ENCODE measurements at regions not wholly inside any gene's neighbourhood (a gene's known extent, or its start where the extent isn't known, plus 50 kb on each side); places are given as distances from the start of the nearest gene placed in this dataset.

DNA sequence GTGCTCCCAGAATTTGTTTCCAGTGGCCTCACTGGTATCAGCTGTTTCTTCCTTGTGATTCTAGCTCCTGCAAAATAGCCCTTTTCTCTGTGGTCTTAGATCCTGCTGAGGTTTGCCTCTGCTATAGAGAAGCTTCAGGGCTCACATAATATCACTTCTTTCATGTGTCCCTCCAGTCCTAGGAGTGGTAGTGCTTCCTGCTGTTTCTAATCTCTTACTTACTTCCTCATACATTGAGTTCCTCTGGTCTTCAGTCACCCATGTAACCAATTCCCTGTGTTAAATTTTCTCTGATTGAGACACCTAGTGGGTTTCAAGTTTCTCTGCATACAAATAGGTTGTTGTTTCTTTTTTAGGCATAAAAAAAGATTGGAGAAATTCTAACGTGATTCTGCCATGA, 1567.9 kb downstream of the ARAP2 start:
- DNase-seq (ENCODE audit: low spot score) = no peak
- no peak overlapping the region for H3K4me3 ChIP-seq
- intact Hi-C loops (cut with DNase I) = no loop called here
- WGBS = 20% methylated on average over 1 of the region's 1 CpG
- H3K27me3 ChIP-seq (replicated peaks; ENCODE audit: insufficient read depth) = no peaks in the 10 kb centered on the region
- no peaks in the 10 kb centered on the region for H3K4me1 ChIP-seq (replicated peaks)
- H3K9me3 ChIP-seq = no peaks in the 10 kb centered on the region
- no peaks in the 10 kb centered on the region for H3K36me3 ChIP-seq
- no peak overlapping the region for H3K27ac ChIP-seq
- TF ChIP-seq, protein P1, sequence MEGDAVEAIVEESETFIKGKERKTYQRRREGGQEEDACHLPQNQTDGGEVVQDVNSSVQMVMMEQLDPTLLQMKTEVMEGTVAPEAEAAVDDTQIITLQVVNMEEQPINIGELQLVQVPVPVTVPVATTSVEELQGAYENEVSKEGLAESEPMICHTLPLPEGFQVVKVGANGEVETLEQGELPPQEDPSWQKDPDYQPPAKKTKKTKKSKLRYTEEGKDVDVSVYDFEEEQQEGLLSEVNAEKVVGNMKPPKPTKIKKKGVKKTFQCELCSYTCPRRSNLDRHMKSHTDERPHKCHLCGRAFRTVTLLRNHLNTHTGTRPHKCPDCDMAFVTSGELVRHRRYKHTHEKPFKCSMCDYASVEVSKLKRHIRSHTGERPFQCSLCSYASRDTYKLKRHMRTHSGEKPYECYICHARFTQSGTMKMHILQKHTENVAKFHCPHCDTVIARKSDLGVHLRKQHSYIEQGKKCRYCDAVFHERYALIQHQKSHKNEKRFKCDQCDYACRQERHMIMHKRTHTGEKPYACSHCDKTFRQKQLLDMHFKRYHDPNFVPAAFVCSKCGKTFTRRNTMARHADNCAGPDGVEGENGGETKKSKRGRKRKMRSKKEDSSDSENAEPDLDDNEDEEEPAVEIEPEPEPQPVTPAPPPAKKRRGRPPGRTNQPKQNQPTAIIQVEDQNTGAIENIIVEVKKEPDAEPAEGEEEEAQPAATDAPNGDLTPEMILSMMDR (IDR thresholded peaks at IDR 0.05) = no peak
- TF ChIP-seq POLR2AphosphoS5 (IDR thresholded peaks at IDR 0.05) (no peak), POLR2A (IDR thresholded peaks at IDR 0.05) (no peak)

DNA sequence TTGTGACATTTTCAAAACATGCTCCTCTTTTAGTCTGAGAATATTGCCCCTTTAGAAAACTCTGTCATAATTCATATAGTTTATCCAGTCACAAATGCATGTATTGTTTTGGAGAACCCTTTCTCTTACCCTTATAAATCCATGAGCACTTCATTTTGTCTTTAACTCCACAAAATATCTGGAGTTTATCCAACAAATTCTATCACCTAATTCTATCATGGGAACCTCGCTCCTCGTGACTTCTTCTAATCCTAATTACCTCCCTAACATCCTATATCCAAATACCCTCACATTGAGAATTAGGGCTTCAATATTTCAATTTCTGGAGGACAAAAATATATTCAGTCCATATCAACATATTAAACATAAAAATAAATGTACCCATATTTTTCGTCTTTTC, 1565.9 kb downstream of the ARAP2 start:
- Histone ChIP-seq H3K9me3 (no peaks in the 10 kb centered on the region), H3K36me3 (no peaks in the 10 kb centered on the region), H3K4me3 (no peak overlapping the region), H3K4me1 (replicated peaks) (no peaks in the 10 kb centered on the region), H3K27ac (no peak overlapping the region), H3K27me3 (replicated peaks; ENCODE audit: insufficient read depth) (no peaks in the 10 kb centered on the region)
- TF ChIP-seq POLR2A (IDR thresholded peaks at IDR 0.05) = no peak
- TF ChIP-seq, protein P1 (IDR thresholded peaks at IDR 0.05) = no peak
- TF ChIP-seq POLR2AphosphoS5 (IDR thresholded peaks at IDR 0.05) = no peak
- 85% methylated on average over 3 of the region's 3 CpGs for WGBS
- DNase-seq (ENCODE audit: low spot score) = no peak
- intact Hi-C loops (cut with DNase I) = no loop called here

DNA sequence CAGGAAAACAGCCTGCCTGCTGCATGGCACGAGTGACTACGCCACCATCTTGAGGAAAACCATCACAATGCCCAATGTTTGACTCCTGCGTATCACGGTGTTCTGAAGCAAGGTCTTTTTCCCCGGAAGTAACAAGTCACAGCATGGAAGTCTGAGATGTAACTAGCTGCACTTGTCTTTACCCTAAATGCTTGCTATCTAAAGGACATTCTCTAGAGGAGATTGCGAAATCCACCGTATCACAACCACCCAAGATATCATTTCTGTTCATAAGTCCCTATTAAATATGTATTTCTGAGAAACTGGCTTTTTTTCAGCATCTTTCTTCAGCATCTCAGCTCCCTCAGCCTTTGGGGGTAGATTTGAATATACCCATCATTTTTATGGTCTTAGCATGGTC, 1565.1 kb downstream of the ARAP2 start:
- H3K36me3 ChIP-seq = no peaks in the 10 kb centered on the region
- TF ChIP-seq, protein P1 (IDR thresholded peaks at IDR 0.05) = no peak
- TF ChIP-seq POLR2A (IDR thresholded peaks at IDR 0.05) (no peak), POLR2AphosphoS5 (IDR thresholded peaks at IDR 0.05) (no peak)
- H3K27ac ChIP-seq = no peak overlapping the region
- no peak overlapping the region for H3K4me3 ChIP-seq
- 91% methylated on average over 7 of the region's 7 CpGs for WGBS
- no peaks in the 10 kb centered on the region for H3K9me3 ChIP-seq
- no peaks in the 10 kb centered on the region for H3K4me1 ChIP-seq (replicated peaks)
- DNase-seq (ENCODE audit: low spot score) = no peak
- no peaks in the 10 kb centered on the region for H3K27me3 ChIP-seq (replicated peaks; ENCODE audit: insufficient read depth)
- intact Hi-C loops (cut with DNase I) = no loop called here

DNA sequence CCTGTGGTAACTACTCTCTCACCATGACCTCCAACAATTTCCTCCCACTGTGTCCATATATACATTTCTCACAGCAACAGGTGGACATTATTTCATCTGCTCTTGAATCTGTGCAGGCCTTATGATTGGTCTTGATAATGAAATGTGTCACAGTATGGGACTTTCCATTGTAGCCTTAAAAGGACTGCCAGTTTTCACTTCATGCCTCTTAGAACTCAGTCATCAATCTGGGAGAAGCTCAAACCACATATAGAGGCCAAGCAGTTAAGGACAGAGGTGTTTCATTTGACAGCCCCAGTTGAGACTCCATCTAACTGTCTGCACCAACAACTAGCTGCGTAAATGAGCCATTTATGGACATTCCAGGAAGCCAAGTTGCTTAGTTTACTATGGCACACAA, 1534.8 kb downstream of the ARAP2 start:
- H3K4me1 ChIP-seq (replicated peaks) = no peaks in the 10 kb centered on the region
- no peaks in the 10 kb centered on the region for H3K36me3 ChIP-seq
- no peak for DNase-seq (ENCODE audit: low spot score)
- H3K27ac ChIP-seq = no peak overlapping the region
- intact Hi-C loops (cut with DNase I) = no loop called here
- no peak for TF ChIP-seq POLR2AphosphoS5 (IDR thresholded peaks at IDR 0.05)
- TF ChIP-seq POLR2A (IDR thresholded peaks at IDR 0.05) = no peak
- TF ChIP-seq, protein P1 (IDR thresholded peaks at IDR 0.05) = no peak
- no peaks in the 10 kb centered on the region for H3K9me3 ChIP-seq
- no peaks in the 10 kb centered on the region for H3K27me3 ChIP-seq (replicated peaks; ENCODE audit: insufficient read depth)
- no peak overlapping the region for H3K4me3 ChIP-seq
- WGBS = 93% methylated on average over 1 of the region's 1 CpG

DNA sequence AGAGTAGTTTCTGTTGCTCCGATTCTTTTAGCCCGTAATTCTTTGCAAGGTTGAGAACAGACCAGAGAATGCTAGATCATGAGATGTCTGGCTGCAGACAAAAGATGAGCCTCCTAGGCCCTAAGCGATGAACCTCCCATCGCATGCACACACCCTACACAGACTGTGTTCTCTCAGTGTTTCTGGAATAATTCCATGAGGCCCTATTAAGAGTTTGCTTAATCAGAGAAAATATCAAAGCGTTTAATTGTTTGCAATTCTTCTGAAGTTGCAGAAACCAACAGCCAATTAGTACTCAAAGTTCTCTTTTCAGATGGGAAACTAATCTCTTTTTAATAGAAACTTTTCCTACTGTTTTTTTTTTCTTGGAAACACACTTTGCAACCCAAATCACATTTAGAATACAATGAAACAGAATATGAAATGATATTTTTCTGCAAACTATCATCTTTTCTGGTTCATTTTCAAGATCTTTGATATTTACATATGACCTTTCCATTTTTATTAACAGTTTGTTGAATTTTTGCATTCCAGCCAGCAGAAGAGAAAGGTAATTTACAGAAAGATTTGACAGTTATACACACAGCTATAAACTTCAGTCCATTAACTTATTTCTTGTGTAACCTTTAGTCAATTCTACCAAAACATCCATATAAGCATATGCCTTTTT, 1525.6 kb downstream of the ARAP2 start:
- H3K9me3 ChIP-seq = no peaks in the 10 kb centered on the region
- no peaks in the 10 kb centered on the region for H3K27me3 ChIP-seq (replicated peaks; ENCODE audit: insufficient read depth)
- H3K4me1 ChIP-seq (replicated peaks) = no peaks in the 10 kb centered on the region
- no peak overlapping the region for H3K27ac ChIP-seq
- 31% methylated on average over 5 of the region's 5 CpGs for WGBS
- TF ChIP-seq POLR2A (IDR thresholded peaks at IDR 0.05) = no peak
- TF ChIP-seq, protein P1 (IDR thresholded peaks at IDR 0.05) = no peak
- TF ChIP-seq POLR2AphosphoS5 (IDR thresholded peaks at IDR 0.05) = no peak
- no peak overlapping the region for H3K4me3 ChIP-seq
- no peak for DNase-seq (ENCODE audit: low spot score)
- no peaks in the 10 kb centered on the region for H3K36me3 ChIP-seq
- intact Hi-C loops (cut with DNase I) = no loop called here
